Adrenal gland (tissue), 5 donors: ENCODE measurements at regions not wholly inside any gene's neighbourhood (a gene's known extent, or its start where the extent isn't known, plus 50 kb on each side); places are given as distances from the start of the nearest gene placed in this dataset.

Source experiments
- POLR2A ChIP-seq, 2 donors: fragments of 450-650 bp; IDR thresholded peaks; one replicate each; pipeline ENCODE4 v1.6.1; 2017; ENCODE audit warnings: antibody characterized with exemption in 2 of 2, mild to moderate bottlenecking in 2 of 2, moderate library complexity in 1 of 2
- TF ChIP-seq, protein P1 (sequence below), 6 experiments: fragments of 450-650 bp in 4 of 6; fragments of 200-600 bp in 2 of 6; sonication (generic) in 1 of 6; IDR thresholded peaks; 1 replicate in 5 of 6; 2 replicates in 1 of 6; pipeline versions ENCODE4 v1.5.1 to v1.8.0; 2016 to 2021; ENCODE audit warnings: antibody characterized with exemption in 6 of 6, mild to moderate bottlenecking in 2 of 6, moderate library complexity in 1 of 6
- donor health status: DM: no; HTN: no; CAD: no.

- TF ChIP-seq, protein P1, sequence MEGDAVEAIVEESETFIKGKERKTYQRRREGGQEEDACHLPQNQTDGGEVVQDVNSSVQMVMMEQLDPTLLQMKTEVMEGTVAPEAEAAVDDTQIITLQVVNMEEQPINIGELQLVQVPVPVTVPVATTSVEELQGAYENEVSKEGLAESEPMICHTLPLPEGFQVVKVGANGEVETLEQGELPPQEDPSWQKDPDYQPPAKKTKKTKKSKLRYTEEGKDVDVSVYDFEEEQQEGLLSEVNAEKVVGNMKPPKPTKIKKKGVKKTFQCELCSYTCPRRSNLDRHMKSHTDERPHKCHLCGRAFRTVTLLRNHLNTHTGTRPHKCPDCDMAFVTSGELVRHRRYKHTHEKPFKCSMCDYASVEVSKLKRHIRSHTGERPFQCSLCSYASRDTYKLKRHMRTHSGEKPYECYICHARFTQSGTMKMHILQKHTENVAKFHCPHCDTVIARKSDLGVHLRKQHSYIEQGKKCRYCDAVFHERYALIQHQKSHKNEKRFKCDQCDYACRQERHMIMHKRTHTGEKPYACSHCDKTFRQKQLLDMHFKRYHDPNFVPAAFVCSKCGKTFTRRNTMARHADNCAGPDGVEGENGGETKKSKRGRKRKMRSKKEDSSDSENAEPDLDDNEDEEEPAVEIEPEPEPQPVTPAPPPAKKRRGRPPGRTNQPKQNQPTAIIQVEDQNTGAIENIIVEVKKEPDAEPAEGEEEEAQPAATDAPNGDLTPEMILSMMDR (IDR thresholded peaks at IDR 0.05): no peak
- TF ChIP-seq POLR2A (IDR thresholded peaks at IDR 0.05): no peak
These were observed 861.6 kb downstream of the METTL15 start for GRCh38 chr11:28969832-28970231.
